ENCODE measurements at regions not wholly inside any gene's neighbourhood (a gene's known extent, or its start where the extent isn't known, plus 50 kb on each side); places are given as distances from the start of the nearest gene placed in this dataset.

- ATAC-seq (no peak), DNase-seq (no peak)
- Histone ChIP-seq H3K4me1 (no peaks in the 10 kb centered on the region), H3K4me3 (no peak overlapping the region), H3K9me3 (peaks cover 0 to 38% (median 20%) of the 10 kb centered on the region in 11 donors), H3K27me3 (no peaks in the 10 kb centered on the region), H3K27ac (no peak overlapping the region), H3K36me3 (no peaks in the 10 kb centered on the region)
- no peak for TF ChIP-seq CTCF (IDR thresholded peaks at IDR 0.05)
- intact Hi-C loops (cut with DNase I): no loop called here
- 54 to 58% methylated on average over 2 of the region's 2 CpGs for WGBS, 2 donors
These were observed 167.5 kb upstream of the HTR2A start for GRCh38 chr13:47064381-47064780.

GRCh38 chr13:47049276-47049989 is 152.6 kb upstream of the HTR2A start:
- DNase-seq (no peak), ATAC-seq (no peak)
- Histone ChIP-seq H3K27me3 (peaks cover 0 to 13% (median 0%) of the 10 kb centered on the region in 7 donors), H3K4me3 (no peak overlapping the region), H3K27ac (no peak overlapping the region), H3K36me3 (no peaks in the 10 kb centered on the region), H3K9me3 (peaks cover 0 to 8% (median 0%) of the 10 kb centered on the region in 11 donors), H3K4me1 (no peaks in the 10 kb centered on the region)
- intact Hi-C loops (cut with DNase I): no loop called here
- no peak for TF ChIP-seq CTCF (IDR thresholded peaks at IDR 0.05)
- WGBS, 2 donors: 57% methylated on average over 4 of the region's 4 CpGs

DNA sequence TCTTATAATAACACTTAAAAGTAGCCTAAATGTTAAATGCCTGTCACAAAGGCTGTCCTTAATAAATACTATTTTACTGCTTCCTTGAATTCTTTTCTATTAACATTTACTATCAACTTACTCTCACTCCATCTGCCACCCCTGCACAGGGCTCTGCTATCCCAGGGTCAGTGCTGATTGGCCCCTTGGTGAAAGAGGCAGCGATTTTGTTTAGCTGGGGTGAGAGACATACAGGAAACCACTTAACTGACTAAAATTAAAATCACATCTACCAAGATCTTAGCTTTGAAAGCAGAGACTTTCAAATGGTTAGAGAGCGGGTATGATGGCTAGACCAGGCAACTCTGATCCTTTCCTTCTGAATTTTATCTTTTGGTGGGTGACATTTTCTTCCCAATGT is 149.9 kb upstream of the HTR2A start:
- H3K27ac ChIP-seq: no peak overlapping the region
- H3K4me1 ChIP-seq: no peaks in the 10 kb centered on the region
- H3K4me3 ChIP-seq: no peak overlapping the region
- WGBS, 2 donors: 61 to 67% methylated on average over 2 of the region's 2 CpGs
- no peak for TF ChIP-seq CTCF (IDR thresholded peaks at IDR 0.05)
- H3K9me3 ChIP-seq: peaks cover 0 to 8% (median 0%) of the 10 kb centered on the region in 11 donors
- intact Hi-C loops (cut with DNase I): no loop called here
- ATAC-seq: no peak
- DNase-seq: no peak
- peaks cover 0 to 13% (median 0%) of the 10 kb centered on the region in 7 donors for H3K27me3 ChIP-seq
- no peaks in the 10 kb centered on the region for H3K36me3 ChIP-seq

DNA sequence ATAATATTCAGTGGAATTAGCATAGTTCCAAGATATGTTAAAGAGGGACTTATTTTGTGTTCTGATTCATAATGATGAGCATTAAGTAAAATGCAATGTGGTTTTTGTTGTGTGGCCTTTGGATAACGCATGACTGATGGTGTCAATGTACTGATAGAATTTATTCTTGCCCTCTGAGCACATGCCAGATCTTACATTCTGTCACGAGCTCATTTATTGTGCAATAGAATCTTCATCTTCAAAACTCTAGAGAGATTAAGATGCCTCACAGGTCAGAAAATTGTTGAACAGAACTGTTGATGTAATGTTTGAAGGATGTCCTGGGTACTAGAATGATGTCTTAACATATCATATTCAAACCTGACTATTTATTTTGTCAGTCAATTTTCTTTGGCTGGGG is 148.0 kb upstream of the HTR2A start:
- ATAC-seq: no peak

More for the DNA sequence above, 148.0 kb upstream of the HTR2A start:
- no peaks in the 10 kb centered on the region for H3K4me1 ChIP-seq
- no peak overlapping the region for H3K4me3 ChIP-seq
- no peak overlapping the region for H3K27ac ChIP-seq
- no peak for TF ChIP-seq CTCF (IDR thresholded peaks at IDR 0.05)
- intact Hi-C loops (cut with DNase I): no loop called here
- H3K36me3 ChIP-seq: no peaks in the 10 kb centered on the region
- no peaks in the 10 kb centered on the region for H3K9me3 ChIP-seq
- WGBS, 2 donors: 71 to 76% methylated on average over 2 of the region's 2 CpGs
- no peak for DNase-seq
- H3K27me3 ChIP-seq: peaks cover 0 to 6% (median 0%) of the 10 kb centered on the region in 7 donors
